ENCODE measurements at regions not wholly inside any gene's neighbourhood (a gene's known extent, or its start where the extent isn't known, plus 50 kb on each side); places are given as distances from the start of the nearest gene placed in this dataset.

GRCh38 chr20:43389839-43390626 is 67.7 kb upstream of the SRSF6 start (continued):
- TF ChIP-seq KIAA2018 (CRISPR knock-in tag; IDR thresholded peaks at IDR 0.05; ENCODE audit: borderline replicate concordance) = no peak
- TF ChIP-seq GATAD1 (CRISPR knock-in tag; IDR thresholded peaks at IDR 0.05) = no peak
- TF ChIP-seq CTCF (CRISPR knock-in tag; IDR thresholded peaks at IDR 0.05) = peak; percentile 57
- TF ChIP-seq MTA1 (CRISPR knock-in tag; IDR thresholded peaks at IDR 0.05; ENCODE audit: borderline replicate concordance) = peak; percentile 26; the same call in 1 of the 2 replicates
- no peak for TF ChIP-seq MZF1 (CRISPR knock-in tag; IDR thresholded peaks at IDR 0.05; ENCODE audit: borderline replicate concordance)
- TF ChIP-seq ZNF777 (CRISPR knock-in tag; IDR thresholded peaks at IDR 0.05) = no peak
- no peak for TF ChIP-seq CERS6 (CRISPR knock-in tag; IDR thresholded peaks at IDR 0.05)

Data from HepG2 (cell line).